Panc1 (cell line): ENCODE measurements at regions not wholly inside any gene's neighbourhood (a gene's known extent, or its start where the extent isn't known, plus 50 kb on each side); places are given as distances from the start of the nearest gene placed in this dataset.

Source experiments
- CTCF ChIP-seq: fragments of 450-650 bp; IDR thresholded peaks from 2 replicates; pipeline ENCODE4 v1.5.1; 2017; ENCODE audit warnings: mild to moderate bottlenecking
- POLR2AphosphoS5 ChIP-seq: IDR thresholded peaks from 2 replicates; pipeline ENCODE4 v1.6.1; 2012; ENCODE audit warnings: mild to moderate bottlenecking, low read depth, low read length, moderate library complexity
- SIN3A ChIP-seq: IDR thresholded peaks from 2 replicates; pipeline ENCODE4 v1.6.1; 2012; ENCODE audit warnings: low read depth, mild to moderate bottlenecking, low read length, moderate library complexity, borderline replicate concordance; ENCODE audit not compliant: insufficient read depth

DNA sequence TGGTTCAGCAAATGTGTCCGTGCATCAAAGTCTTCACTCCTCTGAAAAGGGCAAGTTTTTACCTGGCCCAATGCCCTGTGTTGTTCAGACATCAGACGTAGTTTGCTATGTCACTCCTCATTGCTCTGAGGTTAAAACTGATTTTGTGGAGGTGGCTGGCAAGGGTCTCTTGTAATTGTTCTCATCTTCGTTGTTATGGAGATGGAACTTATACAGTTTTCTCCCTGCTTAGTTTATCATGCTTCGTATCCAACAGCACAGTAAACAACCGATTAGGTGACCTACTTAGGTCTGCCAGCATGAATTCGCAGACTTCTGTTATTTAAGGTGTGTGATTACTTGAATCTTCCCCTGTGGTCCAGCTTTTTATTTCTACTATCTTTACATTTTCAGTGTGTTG, 274.1 kb upstream of the SMIM30 start:
- no peak for TF ChIP-seq CTCF
- TF ChIP-seq SIN3A = no peak
- no peak for TF ChIP-seq POLR2AphosphoS5
